HL-60 (cell line): ENCODE measurements at regions not wholly inside any gene's neighbourhood (a gene's known extent, or its start where the extent isn't known, plus 50 kb on each side); places are given as distances from the start of the nearest gene placed in this dataset.

Experiments
- DNase-seq, 2 experiments: peaks; one replicate each; pipeline ENCODE4 v3.0.0-alpha.2; 2010 to 2020; ENCODE audit warnings: low read depth in 1 of 2, low spot score in 1 of 2
- H3K27ac ChIP-seq: fragments of 250-450 bp; sonication (Bioruptor Pico); replicated peaks from 2 replicates; pipeline ENCODE4 v1.5.1; 2020; ENCODE audit warnings: mild to moderate bottlenecking, moderate library complexity
- H3K27me3 ChIP-seq: fragments of 250-450 bp; sonication (Bioruptor Pico); 2 replicates; pipeline ENCODE4 v1.5.1; 2021; ENCODE audit warnings: mild to moderate bottlenecking, moderate library complexity; ENCODE audit not compliant: insufficient read depth, poor library complexity, severe bottlenecking
- H3K4me3 ChIP-seq: replicated peaks from 2 replicates; pipeline ENCODE4 v1.5.1; 2011; ENCODE audit warnings: mild to moderate bottlenecking, control low read depth, low read length; ENCODE audit not compliant: insufficient read depth
- GABPA ChIP-seq: IDR thresholded peaks from 2 replicates; pipeline ENCODE4 v1.6.1; 2012; ENCODE audit warnings: low read depth
- POLR2AphosphoS5 ChIP-seq: IDR thresholded peaks from 2 replicates; pipeline ENCODE4 v1.6.1; 2012; ENCODE audit warnings: low read depth
- SPI1 ChIP-seq: IDR thresholded peaks from 2 replicates; pipeline ENCODE4 v1.6.1; 2012; ENCODE audit warnings: low read depth, mild to moderate bottlenecking, borderline replicate concordance
- TF ChIP-seq, protein P1 (sequence below): IDR thresholded peaks from 2 replicates; pipeline ENCODE4 v1.6.1; 2012; ENCODE audit warnings: low read depth; ENCODE audit not compliant: insufficient replicate concordance
- TF ChIP-seq, protein P2 (sequence below): IDR thresholded peaks from one replicate; pipeline ENCODE4 v1.5.1; 2011; ENCODE audit warnings: low read length, control low read depth, inconsistent platforms; ENCODE audit not compliant: insufficient read depth

DNA sequence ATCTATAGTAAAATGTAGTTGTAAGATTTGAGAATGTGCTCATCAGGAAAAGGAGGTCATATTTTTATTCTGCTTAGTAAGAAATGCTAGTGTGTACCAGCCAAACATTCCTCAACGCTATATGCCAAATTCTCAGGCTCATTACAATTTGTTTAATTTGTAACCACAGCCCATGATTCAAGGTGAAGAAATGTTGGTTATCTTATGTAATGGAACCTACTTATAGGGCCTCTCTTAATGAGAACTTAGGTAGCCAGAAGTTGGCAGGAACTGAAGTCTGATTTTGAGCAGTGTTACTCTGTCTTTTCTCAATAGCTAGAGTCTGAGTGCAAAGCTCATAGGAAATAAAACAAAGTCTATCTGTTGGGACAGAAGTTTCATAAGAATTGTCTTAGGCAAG, 595.0 kb downstream of the GLUD2 start:
- H3K4me3 ChIP-seq = no peak overlapping the region
- DNase-seq = no peak
- TF ChIP-seq POLR2AphosphoS5 (no peak), SPI1 (no peak), GABPA (no peak)
- TF ChIP-seq, protein P1, sequence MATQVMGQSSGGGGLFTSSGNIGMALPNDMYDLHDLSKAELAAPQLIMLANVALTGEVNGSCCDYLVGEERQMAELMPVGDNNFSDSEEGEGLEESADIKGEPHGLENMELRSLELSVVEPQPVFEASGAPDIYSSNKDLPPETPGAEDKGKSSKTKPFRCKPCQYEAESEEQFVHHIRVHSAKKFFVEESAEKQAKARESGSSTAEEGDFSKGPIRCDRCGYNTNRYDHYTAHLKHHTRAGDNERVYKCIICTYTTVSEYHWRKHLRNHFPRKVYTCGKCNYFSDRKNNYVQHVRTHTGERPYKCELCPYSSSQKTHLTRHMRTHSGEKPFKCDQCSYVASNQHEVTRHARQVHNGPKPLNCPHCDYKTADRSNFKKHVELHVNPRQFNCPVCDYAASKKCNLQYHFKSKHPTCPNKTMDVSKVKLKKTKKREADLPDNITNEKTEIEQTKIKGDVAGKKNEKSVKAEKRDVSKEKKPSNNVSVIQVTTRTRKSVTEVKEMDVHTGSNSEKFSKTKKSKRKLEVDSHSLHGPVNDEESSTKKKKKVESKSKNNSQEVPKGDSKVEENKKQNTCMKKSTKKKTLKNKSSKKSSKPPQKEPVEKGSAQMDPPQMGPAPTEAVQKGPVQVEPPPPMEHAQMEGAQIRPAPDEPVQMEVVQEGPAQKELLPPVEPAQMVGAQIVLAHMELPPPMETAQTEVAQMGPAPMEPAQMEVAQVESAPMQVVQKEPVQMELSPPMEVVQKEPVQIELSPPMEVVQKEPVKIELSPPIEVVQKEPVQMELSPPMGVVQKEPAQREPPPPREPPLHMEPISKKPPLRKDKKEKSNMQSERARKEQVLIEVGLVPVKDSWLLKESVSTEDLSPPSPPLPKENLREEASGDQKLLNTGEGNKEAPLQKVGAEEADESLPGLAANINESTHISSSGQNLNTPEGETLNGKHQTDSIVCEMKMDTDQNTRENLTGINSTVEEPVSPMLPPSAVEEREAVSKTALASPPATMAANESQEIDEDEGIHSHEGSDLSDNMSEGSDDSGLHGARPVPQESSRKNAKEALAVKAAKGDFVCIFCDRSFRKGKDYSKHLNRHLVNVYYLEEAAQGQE = no peak
- TF ChIP-seq, protein P2, sequence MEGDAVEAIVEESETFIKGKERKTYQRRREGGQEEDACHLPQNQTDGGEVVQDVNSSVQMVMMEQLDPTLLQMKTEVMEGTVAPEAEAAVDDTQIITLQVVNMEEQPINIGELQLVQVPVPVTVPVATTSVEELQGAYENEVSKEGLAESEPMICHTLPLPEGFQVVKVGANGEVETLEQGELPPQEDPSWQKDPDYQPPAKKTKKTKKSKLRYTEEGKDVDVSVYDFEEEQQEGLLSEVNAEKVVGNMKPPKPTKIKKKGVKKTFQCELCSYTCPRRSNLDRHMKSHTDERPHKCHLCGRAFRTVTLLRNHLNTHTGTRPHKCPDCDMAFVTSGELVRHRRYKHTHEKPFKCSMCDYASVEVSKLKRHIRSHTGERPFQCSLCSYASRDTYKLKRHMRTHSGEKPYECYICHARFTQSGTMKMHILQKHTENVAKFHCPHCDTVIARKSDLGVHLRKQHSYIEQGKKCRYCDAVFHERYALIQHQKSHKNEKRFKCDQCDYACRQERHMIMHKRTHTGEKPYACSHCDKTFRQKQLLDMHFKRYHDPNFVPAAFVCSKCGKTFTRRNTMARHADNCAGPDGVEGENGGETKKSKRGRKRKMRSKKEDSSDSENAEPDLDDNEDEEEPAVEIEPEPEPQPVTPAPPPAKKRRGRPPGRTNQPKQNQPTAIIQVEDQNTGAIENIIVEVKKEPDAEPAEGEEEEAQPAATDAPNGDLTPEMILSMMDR = no peak
- no peak overlapping the region for H3K27ac ChIP-seq
- H3K27me3 ChIP-seq = no peaks in the 10 kb centered on the region

DNA sequence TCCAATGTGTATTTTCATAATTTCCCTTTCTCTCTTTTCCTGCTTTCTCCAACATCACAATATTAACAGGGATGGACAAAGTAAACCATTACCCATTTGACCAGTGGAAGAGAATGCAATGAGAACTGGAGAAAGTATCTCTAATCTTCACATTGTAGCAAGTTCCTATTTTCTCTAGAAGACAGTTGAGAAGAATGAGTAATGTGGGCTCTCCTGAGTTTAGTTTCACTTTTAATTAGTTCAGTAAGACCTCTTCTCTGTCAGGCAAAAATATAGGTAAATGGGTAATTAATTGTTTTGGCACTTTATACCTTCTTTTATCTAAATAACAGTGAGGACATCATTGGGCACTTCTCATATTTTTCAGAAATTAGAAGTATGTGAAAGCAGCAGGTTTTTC, 602.0 kb downstream of the GLUD2 start:
- Histone ChIP-seq H3K27ac (peak overlapping the region; percentile 38), H3K4me3 (no peak overlapping the region), H3K27me3 (no peaks in the 10 kb centered on the region)
- DNase-seq = no peak
- TF ChIP-seq, protein P2 = no peak
- no peak for TF ChIP-seq GABPA
- TF ChIP-seq SPI1 = no peak
- TF ChIP-seq, protein P1 = no peak
- TF ChIP-seq POLR2AphosphoS5 = no peak

DNA sequence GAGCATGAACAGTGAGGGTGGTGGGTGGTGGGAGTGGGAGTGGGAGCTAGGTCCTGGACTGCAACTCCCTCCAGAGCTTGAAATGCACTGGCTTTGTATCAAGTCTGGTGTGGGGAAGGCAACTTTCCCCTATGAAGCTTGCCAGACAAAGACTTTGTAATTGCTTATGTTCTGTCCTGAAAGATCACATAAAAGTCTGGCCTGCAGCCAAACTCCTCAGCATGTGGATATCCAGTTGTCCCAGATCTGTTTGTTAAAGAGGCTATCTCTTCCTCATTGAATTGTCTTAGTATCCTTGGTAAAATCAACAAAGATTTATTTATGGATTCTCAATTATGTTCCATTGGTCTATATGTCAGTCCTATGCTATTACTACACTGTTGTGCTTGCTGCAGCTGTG, 607.9 kb downstream of the GLUD2 start:
- Histone ChIP-seq H3K4me3 (no peak overlapping the region), H3K27me3 (no peaks in the 10 kb centered on the region), H3K27ac (no peak overlapping the region)
- no peak for DNase-seq
- TF ChIP-seq, protein P2 = no peak
- no peak for TF ChIP-seq POLR2AphosphoS5
- TF ChIP-seq, protein P1 = no peak
- TF ChIP-seq SPI1 = no peak
- no peak for TF ChIP-seq GABPA
